Loucy (cell line): ENCODE measurements at regions not wholly inside any gene's neighbourhood (a gene's known extent, or its start where the extent isn't known, plus 50 kb on each side); places are given as distances from the start of the nearest gene placed in this dataset.

Experiments
- H2AFZ ChIP-seq: fragments of 200-600 bp; sonication (generic); 2 replicates; pipeline ENCODE4 v1.6.0; 2016; ENCODE audit warnings: antibody characterized with exemption, mild to moderate bottlenecking, low read length, moderate library complexity
- H3F3A ChIP-seq: fragments of 200-600 bp; 2 replicates; pipeline ENCODE4 v1.6.0; 2016; ENCODE audit warnings: antibody characterized with exemption, low read depth, mild to moderate bottlenecking
- H3K27me3 ChIP-seq: fragments of 200-600 bp; sonication (generic); 2 replicates; pipeline ENCODE4 v1.6.1; 2014; ENCODE audit warnings: low read length, mild to moderate bottlenecking; ENCODE audit not compliant: insufficient read depth, poor library complexity, severe bottlenecking
- H3K36me3 ChIP-seq: fragments of 200-600 bp; sonication (generic); 2 replicates; pipeline ENCODE4 v1.6.1; 2016; ENCODE audit warnings: low read length; ENCODE audit not compliant: insufficient read depth
- H3K4me1 ChIP-seq: fragments of 200-600 bp; sonication (generic); 2 replicates; pipeline ENCODE4 v1.5.1; 2014; ENCODE audit warnings: low read length, mild to moderate bottlenecking; ENCODE audit not compliant: insufficient read depth, poor library complexity, severe bottlenecking
- H3K4me2 ChIP-seq: fragments of 200-600 bp; sonication (generic); 2 replicates; pipeline ENCODE4 v1.6.0; 2014; ENCODE audit warnings: antibody characterized with exemption, low read length, low read depth, mild to moderate bottlenecking; ENCODE audit not compliant: poor library complexity, severe bottlenecking
- H3K4me3 ChIP-seq: fragments of 200-600 bp; sonication (generic); 2 replicates; pipeline ENCODE4 v1.5.1; 2014; ENCODE audit warnings: low read length, mild to moderate bottlenecking, mixed read lengths; ENCODE audit not compliant: poor library complexity, severe bottlenecking
- H3K79me2 ChIP-seq: fragments of 200-600 bp; sonication (generic); 2 replicates; pipeline ENCODE4 v1.6.1; 2014; ENCODE audit warnings: low read length; ENCODE audit not compliant: insufficient read depth
- H3K9ac ChIP-seq: fragments of 200-600 bp; sonication (generic); 2 replicates; pipeline ENCODE4 v1.6.0; 2014; ENCODE audit warnings: mild to moderate bottlenecking, low read depth, low read length, moderate library complexity; ENCODE audit not compliant: poor library complexity, severe bottlenecking
- H3K9me2 ChIP-seq: fragments of 200-600 bp; sonication (generic); replicated peaks from 2 replicates; pipeline ENCODE4 v1.6.1; 2016; ENCODE audit warnings: low read depth, low read length, mixed read lengths
- H3K9me3 ChIP-seq: fragments of 200-600 bp; sonication (generic); 2 replicates; pipeline ENCODE4 v1.6.1; 2014; ENCODE audit warnings: mild to moderate bottlenecking, antibody characterized with exemption, low read length, low read depth; ENCODE audit not compliant: insufficient read depth
- H4K20me1 ChIP-seq: fragments of 200-600 bp; sonication (generic); 2 replicates; pipeline ENCODE4 v1.6.0; 2014; ENCODE audit warnings: antibody characterized with exemption, low read length, mild to moderate bottlenecking; ENCODE audit not compliant: insufficient read depth, poor library complexity, severe bottlenecking
- EZH2phosphoT487 ChIP-seq: fragments of 200-600 bp; IDR thresholded peaks from 2 replicates; pipeline ENCODE4 v1.6.1; 2018; ENCODE audit warnings: antibody characterized with exemption, mild to moderate bottlenecking, moderate library complexity, borderline replicate concordance
- TF ChIP-seq, protein P1 (sequence below): fragments of 200-600 bp; sonication (generic); conservative IDR thresholded peaks from 2 replicates; pipeline ENCODE4 v1.5.1; 2014; ENCODE audit warnings: mild to moderate bottlenecking, antibody characterized with exemption, low read length

DNA sequence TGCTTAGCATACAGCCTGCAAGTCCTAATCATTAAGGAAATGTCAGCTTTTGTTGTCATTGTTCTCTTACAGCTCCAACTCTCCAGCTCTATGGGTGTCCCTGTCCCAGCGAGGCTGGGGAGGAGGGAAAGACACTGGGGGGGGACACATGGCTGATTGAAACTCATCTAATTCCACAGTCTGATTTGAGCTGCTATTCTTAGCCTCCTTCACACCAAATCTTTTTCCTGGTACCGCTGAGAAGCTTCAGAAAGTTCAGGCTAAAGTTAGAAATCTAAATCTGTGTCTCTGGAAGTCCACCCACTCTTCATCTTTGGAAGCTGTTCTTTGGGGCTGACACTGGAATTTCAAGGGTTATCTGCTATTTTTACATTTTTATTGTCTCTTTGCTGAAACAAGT, 61.3 kb upstream of the RASGRP1 start:
- Histone ChIP-seq H3K9me3 (no peaks in the 10 kb centered on the region), H3K79me2 (no peaks in the 10 kb centered on the region), H4K20me1 (no peaks in the 10 kb centered on the region), H3K4me1 (peaks cover 12% of the 10 kb centered on the region), H3K4me3 (no peak overlapping the region), H3F3A (no peaks in the 10 kb centered on the region), H3K9me2 (no peaks in the 10 kb centered on the region), H3K4me2 (no peak overlapping the region), H3K36me3 (no peaks in the 10 kb centered on the region), H3K9ac (no peak overlapping the region), H3K27me3 (no peaks in the 10 kb centered on the region), H2AFZ (peak overlapping the region; percentile 72; the same call in 1 of the 2 replicates)
- TF ChIP-seq, protein P1, sequence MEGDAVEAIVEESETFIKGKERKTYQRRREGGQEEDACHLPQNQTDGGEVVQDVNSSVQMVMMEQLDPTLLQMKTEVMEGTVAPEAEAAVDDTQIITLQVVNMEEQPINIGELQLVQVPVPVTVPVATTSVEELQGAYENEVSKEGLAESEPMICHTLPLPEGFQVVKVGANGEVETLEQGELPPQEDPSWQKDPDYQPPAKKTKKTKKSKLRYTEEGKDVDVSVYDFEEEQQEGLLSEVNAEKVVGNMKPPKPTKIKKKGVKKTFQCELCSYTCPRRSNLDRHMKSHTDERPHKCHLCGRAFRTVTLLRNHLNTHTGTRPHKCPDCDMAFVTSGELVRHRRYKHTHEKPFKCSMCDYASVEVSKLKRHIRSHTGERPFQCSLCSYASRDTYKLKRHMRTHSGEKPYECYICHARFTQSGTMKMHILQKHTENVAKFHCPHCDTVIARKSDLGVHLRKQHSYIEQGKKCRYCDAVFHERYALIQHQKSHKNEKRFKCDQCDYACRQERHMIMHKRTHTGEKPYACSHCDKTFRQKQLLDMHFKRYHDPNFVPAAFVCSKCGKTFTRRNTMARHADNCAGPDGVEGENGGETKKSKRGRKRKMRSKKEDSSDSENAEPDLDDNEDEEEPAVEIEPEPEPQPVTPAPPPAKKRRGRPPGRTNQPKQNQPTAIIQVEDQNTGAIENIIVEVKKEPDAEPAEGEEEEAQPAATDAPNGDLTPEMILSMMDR: no peak
- TF ChIP-seq EZH2phosphoT487: no peak

DNA sequence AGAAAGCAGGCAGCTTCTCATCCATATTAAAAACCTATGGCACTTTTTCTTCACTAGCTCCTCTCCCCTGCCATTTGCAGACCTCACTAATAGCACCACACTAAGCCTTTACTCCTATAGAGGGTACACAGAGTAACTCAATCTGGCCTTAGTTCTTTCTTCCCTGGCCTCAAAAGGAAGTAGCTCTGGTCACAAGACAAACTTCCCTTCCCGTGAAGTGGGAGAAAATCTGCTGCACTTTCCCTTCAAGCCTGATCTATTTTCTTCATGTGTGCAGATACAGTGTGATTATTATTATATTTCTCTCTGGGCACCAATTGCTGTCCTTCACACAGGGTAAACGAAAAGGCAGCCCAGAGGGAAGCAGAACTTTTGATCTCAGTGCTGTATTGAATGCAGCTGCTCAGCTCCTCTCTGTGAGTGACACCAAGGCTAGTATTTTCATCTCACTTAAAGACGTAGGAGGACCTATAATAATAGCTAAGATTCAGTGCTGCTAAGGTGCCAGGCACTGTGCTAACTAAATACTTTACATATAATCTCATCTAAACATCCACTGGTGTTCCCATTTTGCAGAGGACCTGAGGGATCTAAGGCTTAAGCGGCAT, 61.9 kb upstream of the RASGRP1 start:
- no peaks in the 10 kb centered on the region for H3K9me2 ChIP-seq
- H3K4me1 ChIP-seq: peaks cover 14% of the 10 kb centered on the region
- no peaks in the 10 kb centered on the region for H3K27me3 ChIP-seq
- H3K9me3 ChIP-seq: no peaks in the 10 kb centered on the region
- H2AFZ ChIP-seq: peak overlapping the region; percentile 72
- no peak overlapping the region for H3K4me3 ChIP-seq
- no peaks in the 10 kb centered on the region for H3F3A ChIP-seq
- H3K4me2 ChIP-seq: no peak overlapping the region
- no peaks in the 10 kb centered on the region for H4K20me1 ChIP-seq
- TF ChIP-seq EZH2phosphoT487: no peak
- TF ChIP-seq, protein P1: no peak
- no peak overlapping the region for H3K9ac ChIP-seq
- H3K79me2 ChIP-seq: no peaks in the 10 kb centered on the region
- H3K36me3 ChIP-seq: no peaks in the 10 kb centered on the region

DNA sequence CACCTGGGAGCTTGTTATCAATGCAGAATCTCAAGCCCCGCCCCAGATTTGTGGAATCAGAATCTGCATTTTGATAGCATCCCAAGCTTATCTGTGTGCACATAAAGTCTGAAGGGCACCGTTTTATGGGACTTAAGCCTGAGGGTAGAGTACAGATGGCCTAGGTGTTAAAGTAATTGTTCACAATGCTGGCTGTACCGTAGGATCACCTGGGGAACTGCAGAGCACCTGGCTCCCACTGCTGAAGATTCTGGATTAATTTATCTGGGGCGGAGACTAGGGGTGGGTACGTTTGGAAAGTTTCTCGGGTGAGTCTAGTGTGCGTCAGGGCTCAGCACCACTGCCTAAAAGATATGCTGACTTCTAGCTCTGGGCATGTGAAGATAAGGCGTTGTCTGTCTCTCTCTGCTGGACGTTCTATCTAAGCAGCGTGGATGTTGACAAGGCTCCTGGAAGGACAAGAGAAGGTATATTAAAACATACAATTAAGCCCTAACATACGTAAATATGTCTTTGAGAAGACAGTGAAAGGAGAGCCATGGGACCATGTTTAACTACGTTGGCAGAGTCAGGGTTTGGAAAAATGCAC, 63.2 kb upstream of the RASGRP1 start:
- Histone ChIP-seq H3K79me2 (no peaks in the 10 kb centered on the region), H4K20me1 (no peaks in the 10 kb centered on the region), H3K4me2 (no peak overlapping the region), H3K9ac (no peak overlapping the region), H3K9me2 (no peaks in the 10 kb centered on the region), H3K4me1 (peaks cover 16% of the 10 kb centered on the region), H3K4me3 (no peak overlapping the region), H3K9me3 (no peaks in the 10 kb centered on the region), H2AFZ (no peak overlapping the region), H3F3A (no peaks in the 10 kb centered on the region), H3K36me3 (no peaks in the 10 kb centered on the region), H3K27me3 (no peaks in the 10 kb centered on the region)
- TF ChIP-seq, protein P1: no peak
- no peak for TF ChIP-seq EZH2phosphoT487
